ENCODE measurements at regions not wholly inside any gene's neighbourhood (a gene's known extent, or its start where the extent isn't known, plus 50 kb on each side); places are given as distances from the start of the nearest gene placed in this dataset.
"Not testable (repeated sequence)": the region's sequence is repeated elsewhere in the genome, so short reads cannot be mapped to it uniquely, and the experiment has no call there.

DNA sequence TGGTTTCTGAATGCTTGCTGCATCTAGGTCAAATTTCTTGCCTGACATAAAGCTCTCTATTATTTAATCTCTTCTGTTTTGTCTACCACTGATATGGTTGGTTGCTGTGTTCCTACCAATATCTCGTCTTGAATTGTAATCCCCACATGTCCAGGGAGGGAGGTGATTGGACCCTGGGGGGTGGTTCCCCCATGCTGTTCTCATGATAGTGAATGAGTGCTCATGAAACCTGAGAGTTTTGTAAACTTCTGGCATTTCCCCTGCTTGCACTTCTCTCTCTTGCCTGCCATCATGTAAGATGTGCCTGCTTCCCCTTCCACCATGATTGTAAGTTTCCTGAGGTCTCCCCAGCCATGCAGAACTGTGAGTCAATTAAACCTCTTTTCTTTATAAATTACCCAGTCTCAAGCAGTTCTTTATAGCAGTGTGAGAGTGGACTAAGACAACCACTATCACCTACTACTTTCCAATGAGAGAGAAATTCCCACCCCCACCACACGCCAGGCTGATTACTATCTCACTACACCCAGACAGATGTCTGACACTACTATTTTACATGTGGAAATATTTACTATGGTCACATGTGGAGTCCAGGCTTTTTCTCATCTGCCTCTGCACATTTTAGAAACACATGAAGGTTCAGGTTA, 69.2 kb upstream of the ATP2B1 start:
- Histone ChIP-seq H3K27ac (ENCODE audit: low read length) (no peak overlapping the region), H3K27me3 (ENCODE audit: low read depth, low read length) (no peaks in the 10 kb centered on the region), H3K4me3 (ENCODE audit: low read depth in 1 of 2, low read length in 2 of 2) (no peak overlapping the region), H3K4me1 (ENCODE audit: control insufficient read depth in 1 of 2, insufficient read depth in 2 of 2, low read length in 2 of 2) (no peaks in the 10 kb centered on the region), H3K36me3 (ENCODE audit: control insufficient read depth in 1 of 2, insufficient read depth in 2 of 2, low read length in 2 of 2) (no peaks in the 10 kb centered on the region), H3K9me3 (ENCODE audit: control insufficient read depth in 1 of 2, low read length in 2 of 2) (no peaks in the 10 kb centered on the region)

GRCh38 chr12:89775986-89776365, 67.3 kb upstream of the ATP2B1 start:
- H3K4me3 ChIP-seq (ENCODE audit: low read depth in 1 of 2, low read length in 2 of 2) = no peak overlapping the region
- no peak overlapping the region for H3K27ac ChIP-seq (ENCODE audit: low read length)
- H3K27me3 ChIP-seq (ENCODE audit: low read depth, low read length) = no peaks in the 10 kb centered on the region
- no peaks in the 10 kb centered on the region for H3K4me1 ChIP-seq (ENCODE audit: control insufficient read depth in 1 of 2, insufficient read depth in 2 of 2, low read length in 2 of 2)
- no peaks in the 10 kb centered on the region for H3K9me3 ChIP-seq (ENCODE audit: control insufficient read depth in 1 of 2, low read length in 2 of 2)
- H3K36me3 ChIP-seq (ENCODE audit: control insufficient read depth in 1 of 2, insufficient read depth in 2 of 2, low read length in 2 of 2) = no peaks in the 10 kb centered on the region

- no peak overlapping the region for H3K27ac ChIP-seq (ENCODE audit: low read length)
Measured at GRCh38 chr12:89775063-89775985, 66.7 kb upstream of the ATP2B1 start.

GRCh38 chr12:89774645-89775044, 66.0 kb upstream of the ATP2B1 start:
- Histone ChIP-seq H3K36me3 (ENCODE audit: control insufficient read depth in 1 of 2, insufficient read depth in 2 of 2, low read length in 2 of 2) (no peaks in the 10 kb centered on the region), H3K27ac (ENCODE audit: low read length) (no peak overlapping the region)

More at GRCh38 chr12:89775063-89775985, 66.7 kb upstream of the ATP2B1 start:
- Histone ChIP-seq H3K27me3 (ENCODE audit: low read depth, low read length) (no peaks in the 10 kb centered on the region), H3K36me3 (ENCODE audit: control insufficient read depth in 1 of 2, insufficient read depth in 2 of 2, low read length in 2 of 2) (no peaks in the 10 kb centered on the region), H3K4me1 (ENCODE audit: control insufficient read depth in 1 of 2, insufficient read depth in 2 of 2, low read length in 2 of 2) (no peaks in the 10 kb centered on the region), H3K4me3 (ENCODE audit: low read depth in 1 of 2, low read length in 2 of 2) (no peak overlapping the region), H3K9me3 (ENCODE audit: control insufficient read depth in 1 of 2, low read length in 2 of 2) (no peaks in the 10 kb centered on the region)

DNA sequence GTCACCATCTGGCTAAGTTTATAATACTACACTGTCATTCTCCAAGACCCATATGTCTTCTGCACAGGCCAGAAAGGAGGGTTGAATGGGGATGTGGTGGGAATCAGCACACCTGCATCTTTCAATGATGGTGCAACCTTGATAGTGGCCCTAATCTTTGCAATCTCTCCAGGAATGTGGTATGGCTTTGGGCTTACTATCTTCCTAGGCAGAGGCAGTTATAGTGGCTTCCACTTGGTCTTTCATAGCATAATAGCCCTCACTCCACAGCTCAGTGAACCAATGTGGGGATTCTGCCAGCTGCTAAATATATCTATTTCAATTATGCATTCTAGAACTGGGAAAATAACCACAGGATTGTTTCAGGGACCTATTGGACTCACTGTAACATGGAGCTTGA, 61.8 kb upstream of the ATP2B1 start:
- Histone ChIP-seq H3K9me3 (ENCODE audit: control insufficient read depth in 1 of 2, low read length in 2 of 2) (no peaks in the 10 kb centered on the region), H3K4me3 (ENCODE audit: low read depth in 1 of 2, low read length in 2 of 2) (no peak overlapping the region), H3K27me3 (ENCODE audit: low read depth, low read length) (no peaks in the 10 kb centered on the region), H3K36me3 (ENCODE audit: control insufficient read depth in 1 of 2, insufficient read depth in 2 of 2, low read length in 2 of 2) (no peaks in the 10 kb centered on the region), H3K4me1 (ENCODE audit: control insufficient read depth in 1 of 2, insufficient read depth in 2 of 2, low read length in 2 of 2) (no peaks in the 10 kb centered on the region), H3K27ac (ENCODE audit: low read length) (no peak overlapping the region)

More at GRCh38 chr12:89774645-89775044, 66.0 kb upstream of the ATP2B1 start:
- Histone ChIP-seq H3K9me3 (ENCODE audit: control insufficient read depth in 1 of 2, low read length in 2 of 2) (no peaks in the 10 kb centered on the region), H3K4me3 (ENCODE audit: low read depth in 1 of 2, low read length in 2 of 2) (no peak overlapping the region), H3K27me3 (ENCODE audit: low read depth, low read length) (no peaks in the 10 kb centered on the region), H3K4me1 (ENCODE audit: control insufficient read depth in 1 of 2, insufficient read depth in 2 of 2, low read length in 2 of 2) (no peaks in the 10 kb centered on the region)

DNA sequence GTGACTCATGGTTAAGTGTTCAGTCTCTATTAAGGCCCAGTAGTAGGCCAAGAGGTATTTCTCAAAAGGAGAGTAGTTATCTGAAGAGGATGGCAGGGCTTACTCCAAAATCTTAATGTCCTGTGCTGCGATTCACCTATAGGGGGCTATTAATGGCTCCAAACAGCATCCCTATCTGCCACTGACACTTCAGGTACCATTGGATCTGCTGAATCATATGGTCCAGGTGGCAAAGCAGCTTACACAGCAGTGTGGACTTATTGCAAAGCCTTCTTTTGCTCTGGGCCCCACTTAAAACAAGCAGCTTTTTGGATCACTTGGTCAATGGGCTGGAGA, 60.8 kb upstream of the ATP2B1 start:
- no peaks in the 10 kb centered on the region for H3K27me3 ChIP-seq (ENCODE audit: low read depth, low read length)
- no peak overlapping the region for H3K4me3 ChIP-seq (ENCODE audit: low read depth in 1 of 2, low read length in 2 of 2)
- no peak overlapping the region for H3K27ac ChIP-seq (ENCODE audit: low read length)
- no peaks in the 10 kb centered on the region for H3K9me3 ChIP-seq (ENCODE audit: control insufficient read depth in 1 of 2, low read length in 2 of 2)
- no peaks in the 10 kb centered on the region for H3K36me3 ChIP-seq (ENCODE audit: control insufficient read depth in 1 of 2, insufficient read depth in 2 of 2, low read length in 2 of 2)
- no peaks in the 10 kb centered on the region for H3K4me1 ChIP-seq (ENCODE audit: control insufficient read depth in 1 of 2, insufficient read depth in 2 of 2, low read length in 2 of 2)

- no peaks in the 10 kb centered on the region for H3K36me3 ChIP-seq (ENCODE audit: control insufficient read depth in 1 of 2, insufficient read depth in 2 of 2, low read length in 2 of 2)
- H3K27ac ChIP-seq (ENCODE audit: low read length) = no peak overlapping the region
- no peaks in the 10 kb centered on the region for H3K4me1 ChIP-seq (ENCODE audit: control insufficient read depth in 1 of 2, insufficient read depth in 2 of 2, low read length in 2 of 2)
- H3K4me3 ChIP-seq (ENCODE audit: low read depth in 1 of 2, low read length in 2 of 2) = no peak overlapping the region
- no peaks in the 10 kb centered on the region for H3K9me3 ChIP-seq (ENCODE audit: control insufficient read depth in 1 of 2, low read length in 2 of 2)
- no peaks in the 10 kb centered on the region for H3K27me3 ChIP-seq (ENCODE audit: low read depth, low read length)
Measured at GRCh38 chr12:89768586-89769482, 60.2 kb upstream of the ATP2B1 start.

DNA sequence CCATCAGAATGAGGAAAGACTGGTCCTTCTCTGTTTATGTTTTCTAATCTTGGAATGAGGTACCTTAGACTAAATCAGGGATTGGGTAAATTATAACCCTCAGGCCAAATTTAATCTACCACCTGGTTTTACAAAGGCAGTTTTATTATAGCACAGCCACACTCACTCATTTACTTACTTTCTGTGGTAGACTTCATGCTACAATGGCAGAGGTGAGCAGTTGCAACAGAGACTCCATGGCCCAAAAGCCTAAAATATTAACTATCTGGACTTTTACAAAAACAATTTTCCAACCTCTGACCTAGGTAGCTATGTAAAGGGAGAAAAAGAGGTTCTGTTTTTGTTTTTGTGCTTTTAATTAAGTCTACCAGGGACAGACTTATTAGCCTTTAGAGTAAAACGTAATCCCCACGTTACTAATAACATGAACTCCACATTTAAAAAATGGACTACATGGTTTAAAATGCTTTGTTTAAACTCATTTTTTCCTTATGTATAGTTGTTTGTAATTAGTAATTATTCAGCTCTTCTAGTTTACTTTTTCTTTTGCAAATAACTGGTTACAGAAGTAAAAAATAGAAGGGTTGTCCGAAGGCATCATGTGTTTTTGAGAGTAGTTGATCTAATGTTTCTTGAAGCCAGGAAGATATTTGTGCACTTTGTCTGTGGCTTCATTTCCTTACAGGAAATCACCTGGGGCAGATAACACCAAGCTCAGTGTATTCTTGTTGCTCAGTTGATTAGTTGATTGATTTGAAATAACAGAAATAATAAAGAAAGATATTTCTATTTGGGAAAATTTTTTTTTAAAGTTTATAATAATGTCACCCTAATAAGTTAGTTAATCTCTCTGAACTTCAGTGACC, 57.6 kb upstream of the ATP2B1 start:
- H3K9me3 ChIP-seq (ENCODE audit: control insufficient read depth in 1 of 2, low read length in 2 of 2) = no peaks in the 10 kb centered on the region
- no peak overlapping the region for H3K27ac ChIP-seq (ENCODE audit: low read length)
- H3K4me1 ChIP-seq (ENCODE audit: control insufficient read depth in 1 of 2, insufficient read depth in 2 of 2, low read length in 2 of 2) = no peaks in the 10 kb centered on the region
- no peak overlapping the region for H3K4me3 ChIP-seq (ENCODE audit: low read depth in 1 of 2, low read length in 2 of 2)
- H3K36me3 ChIP-seq (ENCODE audit: control insufficient read depth in 1 of 2, insufficient read depth in 2 of 2, low read length in 2 of 2) = no peaks in the 10 kb centered on the region
- H3K27me3 ChIP-seq (ENCODE audit: low read depth, low read length) = no peaks in the 10 kb centered on the region

DNA sequence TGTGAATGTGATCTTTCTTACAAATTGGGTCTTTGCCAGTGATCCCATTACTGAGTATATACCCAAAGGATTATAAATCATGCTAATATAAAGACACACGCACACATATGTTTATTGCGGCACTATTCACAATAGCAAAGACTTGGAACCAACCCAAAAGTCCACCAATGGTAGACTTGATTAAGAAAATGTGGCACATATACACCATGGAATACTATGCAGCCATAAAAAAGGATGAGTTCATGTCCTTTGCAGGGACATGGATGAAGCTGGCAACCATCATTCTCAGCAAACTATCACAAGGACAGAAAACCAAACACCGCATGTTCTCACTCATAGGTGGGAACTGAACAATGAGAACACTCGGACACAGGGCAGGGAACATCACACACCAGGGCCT, 55.5 kb upstream of the ATP2B1 start:
- not testable (repeated sequence) for H3K4me1 ChIP-seq (ENCODE audit: control insufficient read depth in 1 of 2, insufficient read depth in 2 of 2, low read length in 2 of 2); H3K27me3 ChIP-seq (ENCODE audit: low read depth, low read length); H3K9me3 ChIP-seq (ENCODE audit: control insufficient read depth in 1 of 2, low read length in 2 of 2); H3K27ac ChIP-seq (ENCODE audit: low read length); H3K36me3 ChIP-seq (ENCODE audit: control insufficient read depth in 1 of 2, insufficient read depth in 2 of 2, low read length in 2 of 2); H3K4me3 ChIP-seq (ENCODE audit: low read depth in 1 of 2, low read length in 2 of 2)

- H3K36me3 ChIP-seq (ENCODE audit: control insufficient read depth in 1 of 2, insufficient read depth in 2 of 2, low read length in 2 of 2) = no peaks in the 10 kb centered on the region
- H3K27ac ChIP-seq (ENCODE audit: low read length) = no peak overlapping the region
- no peaks in the 10 kb centered on the region for H3K9me3 ChIP-seq (ENCODE audit: control insufficient read depth in 1 of 2, low read length in 2 of 2)
- no peak overlapping the region for H3K4me3 ChIP-seq (ENCODE audit: low read depth in 1 of 2, low read length in 2 of 2)
- no peaks in the 10 kb centered on the region for H3K4me1 ChIP-seq (ENCODE audit: control insufficient read depth in 1 of 2, insufficient read depth in 2 of 2, low read length in 2 of 2)
- H3K27me3 ChIP-seq (ENCODE audit: low read depth, low read length) = no peaks in the 10 kb centered on the region
Measured at GRCh38 chr12:89762498-89763170, 54.0 kb upstream of the ATP2B1 start.

All from muscle layer of duodenum (tissue), 2 donors.